Thymus (tissue), 11 donors: ENCODE measurements at regions not wholly inside any gene's neighbourhood (a gene's known extent, or its start where the extent isn't known, plus 50 kb on each side); places are given as distances from the start of the nearest gene placed in this dataset.
"Not testable (repeated sequence)": the region's sequence is repeated elsewhere in the genome, so short reads cannot be mapped to it uniquely, and the experiment has no call there.

Experiments used
- DNase-seq, 9 donors: peaks; one replicate each; pipeline ENCODE4 v3.0.0-alpha.2; 2013; ENCODE audit warnings: low spot score in 9 of 9, low read depth in 6 of 9, missing footprints in 1 of 9
- H3K27ac ChIP-seq, 2 donors: one replicate each; pipeline ENCODE4 v1.5.1; 2013; ENCODE audit warnings: control low read depth in 1 of 2, low read depth in 1 of 2, low read length in 1 of 2, mild to moderate bottlenecking in 1 of 2, moderate library complexity in 1 of 2
- H3K27me3 ChIP-seq, 2 donors: one replicate each; pipeline ENCODE4 v1.5.1; 2013; ENCODE audit warnings: low read length in 1 of 2; ENCODE audit not compliant: control insufficient read depth in 2 of 2, insufficient read depth in 1 of 2
- H3K36me3 ChIP-seq, 2 donors: one replicate each; pipeline ENCODE4 v1.5.1; 2013; ENCODE audit warnings: low read length in 1 of 2, mild to moderate bottlenecking in 1 of 2, moderate library complexity in 1 of 2; ENCODE audit not compliant: control insufficient read depth in 2 of 2, insufficient read depth in 2 of 2
- H3K4me1 ChIP-seq, 2 donors: one replicate each; pipeline ENCODE4 v1.5.1; 2013; ENCODE audit warnings: low read length in 2 of 2; ENCODE audit not compliant: control insufficient read depth in 2 of 2, insufficient read depth in 2 of 2
- H3K4me3 ChIP-seq, 2 donors: one replicate each; pipeline ENCODE4 v1.5.1; 2013; ENCODE audit warnings: low read length in 2 of 2, control low read depth in 1 of 2, mild to moderate bottlenecking in 1 of 2
- H3K9me3 ChIP-seq, 2 donors: one replicate each; pipeline ENCODE4 v1.5.1; 2013; ENCODE audit warnings: low read length in 1 of 2, mild to moderate bottlenecking in 1 of 2; ENCODE audit not compliant: control insufficient read depth in 2 of 2, insufficient read depth in 1 of 2
- WGBS: extraction: QIAGEN DNeasy Blood & Tissue Kit; methylation state at CpG from one replicate; pipeline ENCODE4 v1.1.7; 2013; 5-methylcytosine and 5-hydroxymethylcytosine counted together
- donor health status: healthy.

GRCh38 chr3:75248974-75249373 lies 415.2 kb upstream of the FRG2C start:
- H3K4me3 ChIP-seq = no peak overlapping the region
- no peaks in the 10 kb centered on the region for H3K9me3 ChIP-seq

DNA sequence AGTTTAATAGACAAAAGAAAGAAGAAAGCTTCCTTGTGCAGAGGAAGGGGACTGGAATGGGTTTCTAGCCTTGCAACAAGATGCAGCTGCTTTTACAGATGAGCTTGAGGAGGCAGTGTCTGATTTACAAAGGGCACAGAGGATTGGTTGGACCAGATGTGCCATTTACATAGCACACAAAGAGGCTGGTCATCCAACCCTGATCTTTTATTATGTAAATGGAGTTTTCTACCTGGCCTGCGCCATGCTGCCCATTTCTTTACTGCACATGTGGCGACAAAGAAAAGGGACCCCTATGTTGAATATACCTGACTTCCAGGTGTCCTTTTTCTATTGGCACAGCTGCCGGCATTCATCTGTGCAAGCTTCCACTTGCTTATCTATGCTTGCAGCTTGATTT lies 409.4 kb upstream of the FRG2C start:
- Histone ChIP-seq H3K4me1 (no peaks in the 10 kb centered on the region), H3K27me3 (no peaks in the 10 kb centered on the region), H3K9me3 (no peaks in the 10 kb centered on the region), H3K27ac (no peak overlapping the region), H3K36me3 (no peaks in the 10 kb centered on the region), H3K4me3 (no peak overlapping the region)
- WGBS = 92% methylated on average over 3 of the region's 3 CpGs
- no peak for DNase-seq

More at GRCh38 chr3:75248974-75249373, 415.2 kb upstream of the FRG2C start:
- Histone ChIP-seq H3K36me3 (no peaks in the 10 kb centered on the region), H3K27me3 (no peaks in the 10 kb centered on the region), H3K27ac (no peak overlapping the region), H3K4me1 (no peaks in the 10 kb centered on the region)
- no peak for DNase-seq

- H3K4me1 ChIP-seq, H3K27ac ChIP-seq, H3K27me3 ChIP-seq, H3K4me3 ChIP-seq, H3K36me3 ChIP-seq, H3K9me3 ChIP-seq: not testable (repeated sequence)
- peak in 2 of 9 donors; percentile 1 for DNase-seq
- WGBS = 77% methylated on average over 5 of the region's 5 CpGs
Measured at GRCh38 chr3:75258825-75259683, 405.1 kb upstream of the FRG2C start.

DNA sequence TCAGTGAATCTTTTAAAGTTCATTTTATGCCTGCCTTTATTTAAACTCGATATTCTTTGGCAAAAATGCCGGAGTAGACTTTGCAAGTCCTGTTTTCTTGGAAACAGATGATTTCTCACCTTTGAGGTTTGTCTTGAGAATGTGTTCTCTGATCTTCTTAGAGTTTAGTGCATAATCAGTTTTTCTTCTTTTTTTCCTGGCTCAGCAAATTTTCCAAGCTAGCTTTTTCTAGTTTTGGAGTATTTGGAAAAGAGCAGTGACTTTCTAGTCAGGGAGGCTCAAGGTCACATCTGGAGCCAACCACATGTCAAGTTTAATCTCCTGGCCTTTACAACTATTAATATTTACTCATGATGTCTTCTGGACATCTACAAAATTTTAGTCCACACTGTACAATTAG lies 403.2 kb upstream of the FRG2C start:
- WGBS = 91% methylated on average over 2 of the region's 2 CpGs
- H3K9me3 ChIP-seq, H3K4me3 ChIP-seq, H3K27ac ChIP-seq, H3K27me3 ChIP-seq, H3K36me3 ChIP-seq, H3K4me1 ChIP-seq, DNase-seq: not testable (repeated sequence)

GRCh38 chr3:75262661-75263060 lies 401.5 kb upstream of the FRG2C start:
- 84% methylated on average over 1 of the region's 1 CpG for WGBS
- no peak overlapping the region for H3K27ac ChIP-seq
- no peaks in the 10 kb centered on the region for H3K4me1 ChIP-seq
- no peaks in the 10 kb centered on the region for H3K36me3 ChIP-seq
- no peaks in the 10 kb centered on the region for H3K27me3 ChIP-seq
- no peak for DNase-seq
- H3K9me3 ChIP-seq = no peaks in the 10 kb centered on the region
- H3K4me3 ChIP-seq = no peak overlapping the region

- WGBS = 97% methylated on average over 3 of the region's 3 CpGs
- no peak for DNase-seq
- Histone ChIP-seq H3K27me3 (no peaks in the 10 kb centered on the region), H3K9me3 (no peaks in the 10 kb centered on the region), H3K36me3 (no peaks in the 10 kb centered on the region), H3K4me1 (no peaks in the 10 kb centered on the region), H3K4me3 (no peak overlapping the region), H3K27ac (no peak overlapping the region)
Measured at GRCh38 chr3:75265897-75266296, 398.2 kb upstream of the FRG2C start.

DNA sequence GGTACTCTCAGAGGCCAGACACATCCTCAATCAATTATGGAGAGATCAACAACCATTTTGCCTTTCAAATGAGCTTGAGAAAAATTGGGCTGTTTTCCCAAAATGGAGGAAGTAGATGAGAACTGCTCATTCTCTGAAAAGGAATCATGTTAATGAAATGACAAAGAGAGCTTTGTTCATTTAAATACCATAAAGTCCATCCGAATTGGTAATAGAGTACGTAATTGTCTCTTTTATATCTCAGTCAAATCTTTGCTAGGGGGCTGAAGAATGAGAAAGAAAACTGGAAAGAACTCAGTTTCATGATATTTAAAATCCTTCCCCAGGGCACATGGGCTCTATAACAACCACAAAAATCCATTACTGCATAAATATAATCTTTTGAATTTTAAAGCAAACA lies 395.6 kb upstream of the FRG2C start:
- H3K27ac ChIP-seq, H3K9me3 ChIP-seq, H3K4me3 ChIP-seq, H3K36me3 ChIP-seq, H3K27me3 ChIP-seq, H3K4me1 ChIP-seq, DNase-seq: not testable (repeated sequence)
- WGBS = 96% methylated on average over 2 of the region's 2 CpGs

DNA sequence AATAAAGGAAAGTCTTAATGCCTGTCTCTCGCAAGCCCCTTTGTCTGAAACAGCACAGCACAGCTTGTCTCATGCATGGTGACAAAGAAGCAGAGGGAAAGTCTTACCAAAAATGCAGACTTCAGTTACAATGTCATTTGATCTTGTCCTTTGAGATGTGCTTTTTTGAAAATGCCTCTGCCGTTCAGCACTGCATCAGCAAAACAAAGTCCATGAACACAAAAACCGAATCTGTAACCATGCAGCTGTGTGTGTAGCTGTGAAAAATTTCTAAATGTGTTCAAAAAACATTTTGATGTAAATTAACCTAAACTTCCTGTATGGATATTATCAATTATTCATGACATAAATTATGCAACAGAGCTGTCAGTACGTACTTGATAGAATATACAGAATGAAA lies 391.9 kb upstream of the FRG2C start:
- DNase-seq, H3K27ac ChIP-seq, H3K9me3 ChIP-seq, H3K4me3 ChIP-seq, H3K27me3 ChIP-seq, H3K36me3 ChIP-seq, H3K4me1 ChIP-seq: not testable (repeated sequence)
- 92% methylated on average over 4 of the region's 4 CpGs for WGBS

DNA sequence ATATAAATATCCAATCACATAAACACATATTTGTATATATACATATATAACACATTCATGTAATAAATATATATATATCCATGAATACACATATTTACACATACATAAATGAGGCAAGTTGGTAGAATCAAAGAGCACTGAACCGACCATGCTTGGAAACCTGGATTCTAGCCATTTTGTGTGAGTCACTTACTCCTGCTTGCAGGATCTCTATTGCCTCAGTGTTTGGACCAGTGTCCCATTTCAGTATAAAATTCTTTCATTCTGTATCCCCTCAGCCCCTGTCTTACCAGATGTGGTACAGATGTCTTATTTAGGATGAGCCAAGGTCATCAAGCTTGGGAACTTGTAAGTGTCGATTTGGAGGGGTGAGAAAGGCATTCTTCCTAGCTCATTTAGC lies 391.4 kb upstream of the FRG2C start:
- Histone ChIP-seq H3K27me3 (no peaks in the 10 kb centered on the region), H3K36me3 (no peaks in the 10 kb centered on the region), H3K9me3 (no peaks in the 10 kb centered on the region), H3K4me1 (no peaks in the 10 kb centered on the region), H3K27ac (no peak overlapping the region), H3K4me3 (no peak overlapping the region)
- 88% methylated on average over 2 of the region's 2 CpGs for WGBS
- no peak for DNase-seq
